ENCODE measurements at regions not wholly inside any gene's neighbourhood (a gene's known extent, or its start where the extent isn't known, plus 50 kb on each side); places are given as distances from the start of the nearest gene placed in this dataset.

GRCh38 chr2:120560330-120560729 lies 175.3 kb upstream of the GLI2 start:
- TF ChIP-seq CTCF (IDR thresholded peaks at IDR 0.05): no peak
- no peak for TF ChIP-seq POLR2A (IDR thresholded peaks at IDR 0.05)
